ENCODE measurements at regions not wholly inside any gene's neighbourhood (a gene's known extent, or its start where the extent isn't known, plus 50 kb on each side); places are given as distances from the start of the nearest gene placed in this dataset.
"Not testable (repeated sequence)": the region's sequence is repeated elsewhere in the genome, so short reads cannot be mapped to it uniquely, and the experiment has no call there.

GRCh38 chr7:131687296-131687695, 130.9 kb upstream of the PODXL start:
- no peak for TF ChIP-seq CTCF (IDR thresholded peaks at IDR 0.05; ENCODE audit: partially characterized antibody, unreplicated experiment)
- Mint-ChIP-seq H3K4me3 (ENCODE audit: unreplicated experiment) (no peak overlapping the region), H3K27me3 (ENCODE audit: unreplicated experiment) (peaks cover 1% of the 10 kb centered on the region), H3K4me1 (ENCODE audit: low read depth, unreplicated experiment) (no peaks in the 10 kb centered on the region), H3K27ac (ENCODE audit: unreplicated experiment) (no peak overlapping the region), H3K36me3 (ENCODE audit: unreplicated experiment) (no peaks in the 10 kb centered on the region), H3K9me3 (ENCODE audit: unreplicated experiment) (peaks cover 3% of the 10 kb centered on the region)
- no peak for DNase-seq

GRCh38 chr7:131686833-131687232, 130.4 kb upstream of the PODXL start:
- no peak for DNase-seq
- no peaks in the 10 kb centered on the region for H3K27me3 Mint-ChIP-seq (ENCODE audit: unreplicated experiment)
- no peak for TF ChIP-seq CTCF (IDR thresholded peaks at IDR 0.05; ENCODE audit: partially characterized antibody, unreplicated experiment)
- no peaks in the 10 kb centered on the region for H3K36me3 Mint-ChIP-seq (ENCODE audit: unreplicated experiment)
- H3K4me1 Mint-ChIP-seq (ENCODE audit: low read depth, unreplicated experiment) = no peaks in the 10 kb centered on the region
- H3K9me3 Mint-ChIP-seq (ENCODE audit: unreplicated experiment) = peaks cover 3% of the 10 kb centered on the region
- no peak overlapping the region for H3K27ac Mint-ChIP-seq (ENCODE audit: unreplicated experiment)
- H3K4me3 Mint-ChIP-seq (ENCODE audit: unreplicated experiment) = no peak overlapping the region

GRCh38 chr7:131683536-131684125, 127.2 kb upstream of the PODXL start:
- Mint-ChIP-seq H3K4me1 (ENCODE audit: low read depth, unreplicated experiment) (no peaks in the 10 kb centered on the region), H3K4me3 (ENCODE audit: unreplicated experiment) (no peak overlapping the region), H3K27me3 (ENCODE audit: unreplicated experiment) (no peaks in the 10 kb centered on the region), H3K9me3 (ENCODE audit: unreplicated experiment) (no peaks in the 10 kb centered on the region), H3K36me3 (ENCODE audit: unreplicated experiment) (no peaks in the 10 kb centered on the region), H3K27ac (ENCODE audit: unreplicated experiment) (no peak overlapping the region)
- TF ChIP-seq CTCF (IDR thresholded peaks at IDR 0.05; ENCODE audit: partially characterized antibody, unreplicated experiment) = no peak
- no peak for DNase-seq

GRCh38 chr7:131681961-131682360, 125.5 kb upstream of the PODXL start:
- Mint-ChIP-seq H3K36me3 (ENCODE audit: unreplicated experiment) (no peaks in the 10 kb centered on the region), H3K4me3 (ENCODE audit: unreplicated experiment) (no peak overlapping the region), H3K9me3 (ENCODE audit: unreplicated experiment) (no peaks in the 10 kb centered on the region), H3K27ac (ENCODE audit: unreplicated experiment) (no peak overlapping the region), H3K4me1 (ENCODE audit: low read depth, unreplicated experiment) (no peaks in the 10 kb centered on the region), H3K27me3 (ENCODE audit: unreplicated experiment) (no peaks in the 10 kb centered on the region)
- TF ChIP-seq CTCF (IDR thresholded peaks at IDR 0.05; ENCODE audit: partially characterized antibody, unreplicated experiment) = no peak
- DNase-seq = no peak

GRCh38 chr7:131679071-131679470, 122.6 kb upstream of the PODXL start:
- not testable (repeated sequence) for H3K27ac Mint-ChIP-seq (ENCODE audit: unreplicated experiment); H3K27me3 Mint-ChIP-seq (ENCODE audit: unreplicated experiment); H3K36me3 Mint-ChIP-seq (ENCODE audit: unreplicated experiment); H3K9me3 Mint-ChIP-seq (ENCODE audit: unreplicated experiment); H3K4me1 Mint-ChIP-seq (ENCODE audit: low read depth, unreplicated experiment); H3K4me3 Mint-ChIP-seq (ENCODE audit: unreplicated experiment); DNase-seq

- not testable (repeated sequence) for H3K9me3 Mint-ChIP-seq (ENCODE audit: unreplicated experiment); H3K4me3 Mint-ChIP-seq (ENCODE audit: unreplicated experiment); H3K27ac Mint-ChIP-seq (ENCODE audit: unreplicated experiment); H3K36me3 Mint-ChIP-seq (ENCODE audit: unreplicated experiment); H3K27me3 Mint-ChIP-seq (ENCODE audit: unreplicated experiment); DNase-seq
- peaks cover 17% of the 10 kb centered on the region for H3K4me1 Mint-ChIP-seq (ENCODE audit: low read depth, unreplicated experiment)
Measured at GRCh38 chr7:131676850-131677249, 120.4 kb upstream of the PODXL start.
